HG02840 (cell line): ENCODE measurements at regions not wholly inside any gene's neighbourhood (a gene's known extent, or its start where the extent isn't known, plus 50 kb on each side); places are given as distances from the start of the nearest gene placed in this dataset.
"Not testable (repeated sequence)": the region's sequence is repeated elsewhere in the genome, so short reads cannot be mapped to it uniquely, and the experiment has no call there.

Source experiments
- ATAC-seq: cut with Tn5 transposase; IDR thresholded peaks from one replicate; pipeline ENCODE4 v1.9.1; 2021; ENCODE audit warnings: mild to moderate bottlenecking, moderate library complexity, moderate number of reproducible peaks; ENCODE audit not compliant: unreplicated experiment, low FRiP score

GRCh38 chr1:170427002-170427401 is 105.0 kb upstream of the GORAB start:
- not testable (repeated sequence) for ATAC-seq

DNA sequence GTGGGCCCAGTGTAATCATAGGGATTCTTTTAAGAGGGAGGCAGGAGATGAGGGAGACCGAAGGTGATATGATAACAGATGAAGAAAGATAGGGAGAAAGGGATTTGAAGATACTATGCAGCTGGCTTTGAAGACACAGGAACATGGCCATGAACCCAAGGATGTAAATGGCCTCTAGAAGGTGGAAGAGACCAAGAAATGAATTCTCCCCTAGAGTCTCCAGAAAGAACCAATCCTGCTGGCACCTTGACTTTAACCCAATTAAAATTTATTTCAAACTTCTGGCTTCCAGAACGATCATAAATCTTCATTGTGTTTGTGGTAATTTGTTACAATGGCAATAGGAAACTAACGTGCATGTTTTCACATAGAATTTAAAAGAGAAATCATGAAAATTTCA is 95.0 kb upstream of the GORAB start:
- ATAC-seq: no peak

GRCh38 chr1:170445096-170445495 is 86.9 kb upstream of the GORAB start:
- no peak for ATAC-seq

GRCh38 chr1:170448661-170449158 is 83.3 kb upstream of the GORAB start:
- ATAC-seq: no peak

GRCh38 chr1:170457325-170458050 is 74.5 kb upstream of the GORAB start:
- ATAC-seq: not testable (repeated sequence)

DNA sequence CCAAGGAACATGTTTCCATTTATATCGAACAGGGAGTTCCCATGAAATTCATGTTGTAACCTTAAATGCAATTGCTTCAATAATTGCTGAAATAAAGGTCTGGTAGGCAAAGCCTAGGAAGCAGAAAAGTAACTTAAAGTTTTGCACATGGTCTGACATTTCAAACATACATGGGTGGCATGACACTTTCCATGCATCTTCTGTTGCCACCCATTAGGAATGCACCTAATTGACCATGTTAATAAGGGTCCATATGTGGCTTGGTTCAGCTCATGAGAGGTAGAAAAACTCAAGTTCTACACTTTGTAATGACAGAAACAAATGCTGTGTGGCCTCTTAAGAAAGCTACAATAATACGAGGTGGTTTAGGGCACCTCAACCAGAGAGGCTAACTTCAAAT is 72.0 kb upstream of the GORAB start:
- no peak for ATAC-seq

GRCh38 chr1:170460414-170461155 is 71.4 kb upstream of the GORAB start:
- no peak for ATAC-seq

DNA sequence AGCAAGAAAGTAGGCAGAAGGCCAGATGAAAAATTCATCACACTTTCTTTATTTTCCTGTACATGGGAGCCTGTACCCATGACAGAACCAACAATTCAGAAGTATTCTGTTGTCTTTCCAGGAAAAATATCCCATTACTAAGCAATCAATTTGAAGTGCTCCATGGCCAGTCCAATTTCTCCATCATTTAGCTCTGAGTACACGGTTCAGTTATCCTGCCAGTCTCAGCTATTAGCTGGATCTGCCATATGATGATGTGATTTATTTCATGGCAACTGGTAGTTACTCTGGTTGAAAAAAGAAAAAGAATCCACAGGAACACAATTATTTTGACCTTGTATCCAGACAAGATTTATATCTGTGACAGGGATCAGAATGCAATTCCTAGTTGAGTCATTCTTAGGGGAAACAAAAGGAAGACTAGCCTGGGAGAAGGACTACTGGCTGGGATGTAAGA is 70.6 kb upstream of the GORAB start:
- no peak for ATAC-seq

DNA sequence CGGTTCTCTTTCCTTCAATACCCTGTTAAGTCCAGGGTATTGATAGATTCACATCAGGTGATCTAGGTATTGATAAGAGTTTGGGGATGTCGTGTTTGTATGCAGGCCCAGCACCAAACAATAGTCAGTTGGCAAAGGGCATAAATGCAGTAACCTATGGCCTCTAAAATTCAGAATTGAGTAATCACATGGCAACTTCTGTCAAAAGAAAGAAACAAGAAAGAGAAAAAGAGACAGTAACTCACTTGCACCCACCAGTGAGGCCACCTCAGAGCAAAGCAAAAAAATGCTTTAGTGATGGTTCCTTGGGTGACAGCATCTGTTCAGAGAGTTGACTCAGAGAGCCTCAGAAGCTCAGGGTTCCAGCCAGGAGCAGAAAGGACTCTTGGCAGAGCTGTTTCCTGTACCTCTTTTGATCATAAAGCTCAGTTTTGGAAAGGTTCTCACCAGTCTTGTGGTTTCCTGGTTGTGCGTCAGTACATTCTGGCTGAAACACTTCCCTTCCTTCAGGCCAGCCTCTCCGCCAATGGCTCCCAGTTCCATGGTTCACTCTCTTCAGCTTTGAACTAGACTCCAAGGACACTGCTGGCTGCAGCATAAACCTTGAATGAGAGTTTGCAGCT is 70.1 kb upstream of the GORAB start:
- no peak for ATAC-seq

- no peak for ATAC-seq
Observed at GRCh38 chr1:170470121-170470520, 61.8 kb upstream of the GORAB start.

GRCh38 chr1:170471398-170472053 is 60.4 kb upstream of the GORAB start:
- no peak for ATAC-seq

GRCh38 chr1:170481000-170481399 is 51.0 kb upstream of the GORAB start:
- ATAC-seq: no peak
